ENCODE measurements at regions not wholly inside any gene's neighbourhood (a gene's known extent, or its start where the extent isn't known, plus 50 kb on each side); places are given as distances from the start of the nearest gene placed in this dataset.
"Not testable (repeated sequence)": the region's sequence is repeated elsewhere in the genome, so short reads cannot be mapped to it uniquely, and the experiment has no call there.

GRCh38 chr3:192968901-192969300 is 51.2 kb upstream of the MB21D2 start:
- peak; percentile 60 for DNase-seq (ENCODE audit: low read depth)
- H3K4me3 ChIP-seq (replicated peaks; ENCODE audit: low read depth, low read length), result not testable (repeated sequence)

GRCh38 chr3:192980632-192981031 is 63.0 kb upstream of the MB21D2 start:
- no peak for TF ChIP-seq CTCF (IDR thresholded peaks at IDR 0.05; ENCODE audit: low read length, missing control alignments)

GRCh38 chr3:192986379-192986778 is 68.7 kb upstream of the MB21D2 start:
- no peak for TF ChIP-seq CTCF (IDR thresholded peaks at IDR 0.05; ENCODE audit: low read length, missing control alignments)
- DNase-seq (ENCODE audit: low read depth), result no peak
- no peak overlapping the region for H3K4me3 ChIP-seq (replicated peaks; ENCODE audit: low read depth, low read length)

More at GRCh38 chr3:192980632-192981031, 63.0 kb upstream of the MB21D2 start:
- no peak for DNase-seq (ENCODE audit: low read depth)
- H3K4me3 ChIP-seq (replicated peaks; ENCODE audit: low read depth, low read length), result no peak overlapping the region

GRCh38 chr3:192991356-192991755 is 73.7 kb upstream of the MB21D2 start:
- peak; percentile 7 for DNase-seq (ENCODE audit: low read depth)
- no peak overlapping the region for H3K4me3 ChIP-seq (replicated peaks; ENCODE audit: low read depth, low read length)
- no peak for TF ChIP-seq CTCF (IDR thresholded peaks at IDR 0.05; ENCODE audit: low read length, missing control alignments)

GRCh38 chr3:192992361-192992760 is 74.7 kb upstream of the MB21D2 start:
- TF ChIP-seq CTCF (IDR thresholded peaks at IDR 0.05; ENCODE audit: low read length, missing control alignments), result no peak
- no peak overlapping the region for H3K4me3 ChIP-seq (replicated peaks; ENCODE audit: low read depth, low read length)
- no peak for DNase-seq (ENCODE audit: low read depth)

- H3K4me3 ChIP-seq (replicated peaks; ENCODE audit: low read depth, low read length), result no peak overlapping the region
- no peak for DNase-seq (ENCODE audit: low read depth)
Measured at GRCh38 chr3:192993411-192993810, 75.8 kb upstream of the MB21D2 start.

GRCh38 chr3:193001113-193001512 is 83.5 kb upstream of the MB21D2 start:
- not testable (repeated sequence) for DNase-seq (ENCODE audit: low read depth); H3K4me3 ChIP-seq (replicated peaks; ENCODE audit: low read depth, low read length)

More at GRCh38 chr3:192993411-192993810, 75.8 kb upstream of the MB21D2 start:
- no peak for TF ChIP-seq CTCF (IDR thresholded peaks at IDR 0.05; ENCODE audit: low read length, missing control alignments)

GRCh38 chr3:193003624-193004023 is 86.0 kb upstream of the MB21D2 start:
- DNase-seq (ENCODE audit: low read depth); H3K4me3 ChIP-seq (replicated peaks; ENCODE audit: low read depth, low read length): not testable (repeated sequence)

- no peak for TF ChIP-seq CTCF (IDR thresholded peaks at IDR 0.05; ENCODE audit: low read length, missing control alignments)
- H3K4me3 ChIP-seq (replicated peaks; ENCODE audit: low read depth, low read length), result no peak overlapping the region
- DNase-seq (ENCODE audit: low read depth), result no peak
Measured at GRCh38 chr3:193008654-193009053, 91.0 kb upstream of the MB21D2 start.
